ENCODE measurements at regions not wholly inside any gene's neighbourhood (a gene's known extent, or its start where the extent isn't known, plus 50 kb on each side); places are given as distances from the start of the nearest gene placed in this dataset.

DNA sequence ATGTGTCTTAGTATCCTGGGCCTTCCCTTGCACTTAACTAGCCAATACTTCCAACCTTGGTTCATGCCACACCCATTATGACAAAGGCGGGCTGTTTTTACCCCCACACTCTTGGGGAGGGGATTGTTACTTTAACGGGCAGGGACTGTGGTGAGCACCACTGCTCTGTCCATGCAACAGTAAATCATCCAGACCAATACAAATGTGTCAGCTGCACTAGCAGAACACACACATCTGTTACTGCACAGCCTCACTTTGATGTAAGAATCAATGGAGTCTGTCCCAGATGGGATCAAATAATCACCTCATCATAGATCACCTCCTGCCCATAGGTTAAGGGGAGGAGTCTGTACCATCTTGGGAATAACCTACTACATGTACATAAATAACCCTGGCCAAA is 58.1 kb downstream of the NPAP1 start:
- Histone ChIP-seq H3K27ac (ENCODE audit: low read depth, low read length) (no peak overlapping the region), H3K9me3 (ENCODE audit: low read length) (no peaks in the 10 kb centered on the region), H3K9ac (ENCODE audit: low read length) (no peak overlapping the region), H3K4me1 (ENCODE audit: insufficient read depth, low read length) (no peaks in the 10 kb centered on the region), H3K27me3 (ENCODE audit: control insufficient read depth in 1 of 2, insufficient read depth in 2 of 2, low read length in 2 of 2) (no peaks in the 10 kb centered on the region), H3K36me3 (ENCODE audit: insufficient read depth, low read length) (no peaks in the 10 kb centered on the region), H3K4me3 (ENCODE audit: low read depth in 1 of 2, low read length in 2 of 2) (no peak overlapping the region)

DNA sequence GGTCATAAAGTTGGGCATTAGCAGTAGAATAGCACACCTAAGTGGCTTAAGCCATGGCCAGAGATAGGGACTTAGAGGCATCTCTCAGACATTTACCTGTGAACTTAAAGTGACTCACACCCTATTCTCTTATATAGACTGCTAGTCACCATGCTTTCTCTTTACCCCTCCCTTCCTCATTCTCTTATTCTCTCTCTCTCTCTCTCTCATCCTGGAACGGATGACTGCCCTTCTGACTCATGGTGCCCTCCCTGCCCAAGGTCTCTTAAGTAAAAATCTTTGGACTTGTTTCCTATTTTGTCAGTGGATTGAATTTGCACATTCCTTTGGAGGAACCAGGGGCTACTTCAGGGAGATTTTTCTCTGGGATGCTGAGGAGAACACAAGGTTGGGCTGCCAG is 58.8 kb downstream of the NPAP1 start:
- H3K36me3 ChIP-seq (ENCODE audit: insufficient read depth, low read length): no peaks in the 10 kb centered on the region
- no peaks in the 10 kb centered on the region for H3K27me3 ChIP-seq (ENCODE audit: control insufficient read depth in 1 of 2, insufficient read depth in 2 of 2, low read length in 2 of 2)

DNA sequence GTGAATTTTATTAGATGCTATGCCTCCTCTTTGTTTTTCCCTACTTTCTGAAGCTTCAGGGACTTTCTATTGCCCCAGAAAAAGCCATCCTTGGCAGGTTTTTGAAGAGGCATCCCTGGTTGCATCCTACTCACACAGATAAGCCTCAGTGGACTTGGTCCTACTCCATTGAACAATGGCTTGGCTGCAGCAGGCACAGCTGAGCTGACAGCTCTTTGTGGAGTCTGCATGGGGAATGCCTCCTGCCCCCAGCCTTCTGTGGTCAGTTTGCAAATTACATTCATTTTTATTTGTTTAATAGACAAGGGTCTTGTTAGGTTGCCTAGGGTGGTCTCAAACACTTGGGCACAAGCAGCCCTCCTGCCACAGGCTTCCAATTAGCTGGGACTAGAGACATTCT is 69.7 kb downstream of the NPAP1 start:
- H3K27ac ChIP-seq (ENCODE audit: low read depth, low read length): no peak overlapping the region
- H3K36me3 ChIP-seq (ENCODE audit: insufficient read depth, low read length): no peaks in the 10 kb centered on the region
- no peaks in the 10 kb centered on the region for H3K27me3 ChIP-seq (ENCODE audit: control insufficient read depth in 1 of 2, insufficient read depth in 2 of 2, low read length in 2 of 2)
- no peaks in the 10 kb centered on the region for H3K9me3 ChIP-seq (ENCODE audit: low read length)
- H3K9ac ChIP-seq (ENCODE audit: low read length): no peak overlapping the region
- H3K4me3 ChIP-seq (ENCODE audit: low read depth in 1 of 2, low read length in 2 of 2): no peak overlapping the region
- no peaks in the 10 kb centered on the region for H3K4me1 ChIP-seq (ENCODE audit: insufficient read depth, low read length)

More for the DNA sequence above, 58.8 kb downstream of the NPAP1 start:
- Histone ChIP-seq H3K27ac (ENCODE audit: low read depth, low read length) (no peak overlapping the region), H3K4me1 (ENCODE audit: insufficient read depth, low read length) (no peaks in the 10 kb centered on the region), H3K9me3 (ENCODE audit: low read length) (no peaks in the 10 kb centered on the region), H3K9ac (ENCODE audit: low read length) (no peak overlapping the region), H3K4me3 (ENCODE audit: low read depth in 1 of 2, low read length in 2 of 2) (no peak overlapping the region)

DNA sequence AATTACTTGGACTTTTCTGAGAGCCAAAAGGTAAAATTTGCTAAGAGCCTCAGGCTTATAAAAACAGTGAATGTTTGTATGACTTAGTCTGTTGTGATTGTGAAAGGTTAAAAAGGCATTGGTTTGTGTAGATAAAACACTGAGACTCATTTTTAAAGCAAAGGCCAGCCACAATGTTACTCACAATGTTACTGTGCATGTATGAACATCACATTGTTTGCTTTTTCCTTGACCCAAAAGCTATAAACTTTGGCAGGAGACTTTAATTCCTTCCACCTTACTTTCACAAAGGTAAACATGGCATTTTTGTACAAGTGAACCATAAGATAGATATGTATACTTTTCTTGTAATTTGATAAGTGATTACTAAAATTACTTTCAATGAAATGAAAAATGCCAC is 70.5 kb downstream of the NPAP1 start:
- Histone ChIP-seq H3K4me1 (ENCODE audit: insufficient read depth, low read length) (no peaks in the 10 kb centered on the region), H3K9me3 (ENCODE audit: low read length) (no peaks in the 10 kb centered on the region), H3K4me3 (ENCODE audit: low read depth in 1 of 2, low read length in 2 of 2) (no peak overlapping the region), H3K9ac (ENCODE audit: low read length) (no peak overlapping the region), H3K27ac (ENCODE audit: low read depth, low read length) (no peak overlapping the region), H3K36me3 (ENCODE audit: insufficient read depth, low read length) (no peaks in the 10 kb centered on the region), H3K27me3 (ENCODE audit: control insufficient read depth in 1 of 2, insufficient read depth in 2 of 2, low read length in 2 of 2) (no peaks in the 10 kb centered on the region)

DNA sequence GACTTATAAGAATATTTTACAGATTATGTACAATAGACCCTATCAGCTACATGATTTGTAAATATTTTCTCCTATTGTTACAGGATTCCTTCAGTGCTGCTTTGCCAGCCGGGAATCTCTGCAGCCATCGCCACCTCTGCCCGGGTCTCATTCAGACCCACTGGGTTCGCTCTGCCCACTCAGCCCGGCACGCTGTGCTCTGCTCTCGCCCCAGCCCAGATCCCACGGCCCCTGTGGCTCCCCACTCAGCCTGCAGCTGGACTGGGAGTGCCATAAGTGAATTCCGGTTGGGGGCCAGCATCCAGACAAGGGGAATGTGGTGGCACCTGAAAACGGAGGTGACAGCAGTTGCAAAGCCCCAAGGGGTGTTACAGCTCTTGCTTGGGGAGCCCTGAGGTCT is 71.8 kb downstream of the NPAP1 start:
- Histone ChIP-seq H3K9ac (ENCODE audit: low read length) (no peak overlapping the region), H3K4me3 (ENCODE audit: low read depth in 1 of 2, low read length in 2 of 2) (no peak overlapping the region), H3K36me3 (ENCODE audit: insufficient read depth, low read length) (no peaks in the 10 kb centered on the region), H3K9me3 (ENCODE audit: low read length) (no peaks in the 10 kb centered on the region), H3K4me1 (ENCODE audit: insufficient read depth, low read length) (no peaks in the 10 kb centered on the region), H3K27ac (ENCODE audit: low read depth, low read length) (no peak overlapping the region), H3K27me3 (ENCODE audit: control insufficient read depth in 1 of 2, insufficient read depth in 2 of 2, low read length in 2 of 2) (no peaks in the 10 kb centered on the region)

DNA sequence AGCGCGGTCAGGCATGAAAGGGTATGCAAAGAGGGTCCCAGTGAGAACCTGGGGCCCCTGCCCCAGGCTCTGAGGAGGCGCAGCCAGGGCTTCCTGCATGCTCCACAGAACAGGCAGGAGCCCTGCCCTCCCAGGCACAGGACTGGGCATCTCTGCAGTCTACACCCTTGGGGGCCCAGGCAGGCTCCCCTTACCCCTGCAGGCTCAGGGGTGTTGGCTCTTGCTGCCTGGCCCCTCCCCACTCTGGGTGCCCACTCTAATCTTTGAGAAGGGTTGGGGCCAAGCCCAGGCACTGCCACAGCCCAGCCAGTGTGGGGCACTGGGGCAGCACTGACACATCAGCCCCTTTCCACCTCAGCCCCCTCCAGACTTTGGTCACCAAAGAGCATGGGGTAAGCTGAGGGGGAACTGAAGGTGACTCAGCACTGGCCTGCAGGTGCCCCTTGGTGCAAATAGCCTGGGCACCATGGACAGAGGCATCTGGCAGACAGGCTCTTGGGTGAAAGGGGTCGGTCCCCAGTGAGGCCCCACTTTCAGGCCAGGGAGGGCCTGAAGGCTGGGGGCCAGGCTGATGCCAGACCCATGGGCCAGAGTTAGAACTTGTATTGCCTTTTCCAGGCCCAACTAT is 73.4 kb downstream of the NPAP1 start:
- Histone ChIP-seq H3K36me3 (ENCODE audit: insufficient read depth, low read length) (no peaks in the 10 kb centered on the region), H3K9ac (ENCODE audit: low read length) (no peak overlapping the region), H3K4me1 (ENCODE audit: insufficient read depth, low read length) (no peaks in the 10 kb centered on the region), H3K4me3 (ENCODE audit: low read depth in 1 of 2, low read length in 2 of 2) (no peak overlapping the region), H3K27ac (ENCODE audit: low read depth, low read length) (no peak overlapping the region), H3K9me3 (ENCODE audit: low read length) (no peaks in the 10 kb centered on the region), H3K27me3 (ENCODE audit: control insufficient read depth in 1 of 2, insufficient read depth in 2 of 2, low read length in 2 of 2) (no peaks in the 10 kb centered on the region)

DNA sequence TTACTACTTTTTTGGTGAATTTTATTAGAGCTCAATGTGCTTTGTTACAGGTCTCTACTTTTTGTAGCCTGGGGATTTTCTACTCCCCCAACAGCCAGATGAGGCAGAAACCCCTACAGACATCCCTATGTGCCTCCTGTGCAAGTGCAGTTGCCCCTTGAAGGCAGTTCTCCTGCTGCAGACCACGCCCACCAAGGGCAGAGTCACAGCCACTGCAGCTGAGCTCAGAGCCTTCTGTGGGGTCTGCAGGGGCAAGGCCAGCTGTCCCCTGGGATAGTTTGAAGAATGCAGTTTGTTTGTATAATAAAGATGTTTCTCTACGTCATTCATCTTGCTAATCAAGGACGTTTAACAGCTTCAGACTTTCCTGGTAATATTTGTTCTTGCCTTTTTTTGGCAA is 76.8 kb downstream of the NPAP1 start:
- no peak overlapping the region for H3K4me3 ChIP-seq (ENCODE audit: low read depth in 1 of 2, low read length in 2 of 2)
- H3K9ac ChIP-seq (ENCODE audit: low read length): no peak overlapping the region
- H3K9me3 ChIP-seq (ENCODE audit: low read length): no peaks in the 10 kb centered on the region
- no peak overlapping the region for H3K27ac ChIP-seq (ENCODE audit: low read depth, low read length)
- no peaks in the 10 kb centered on the region for H3K27me3 ChIP-seq (ENCODE audit: control insufficient read depth in 1 of 2, insufficient read depth in 2 of 2, low read length in 2 of 2)
- H3K4me1 ChIP-seq (ENCODE audit: insufficient read depth, low read length): no peaks in the 10 kb centered on the region
- no peaks in the 10 kb centered on the region for H3K36me3 ChIP-seq (ENCODE audit: insufficient read depth, low read length)

DNA sequence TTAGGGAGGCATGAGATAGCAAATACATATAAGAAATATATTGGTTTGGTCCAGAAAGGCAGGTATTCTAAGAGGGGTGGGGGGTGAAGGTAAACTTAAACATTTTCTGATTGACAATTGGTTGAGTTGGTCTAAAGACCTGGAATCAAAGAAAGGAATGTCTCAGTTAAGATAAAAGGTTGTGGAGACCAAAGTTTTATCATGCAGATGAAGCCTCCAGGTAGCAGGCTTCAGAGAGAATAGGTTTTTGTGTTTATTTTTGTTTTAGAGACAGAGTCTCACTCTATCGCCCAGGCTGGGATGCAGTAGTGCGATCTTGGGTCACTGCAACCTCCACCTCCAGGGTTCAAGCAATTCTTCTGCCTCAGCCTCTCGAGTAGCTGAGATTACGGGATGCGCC is 80.5 kb downstream of the NPAP1 start:
- Histone ChIP-seq H3K9ac (ENCODE audit: low read length) (no peak overlapping the region), H3K4me3 (ENCODE audit: low read depth in 1 of 2, low read length in 2 of 2) (no peak overlapping the region), H3K27ac (ENCODE audit: low read depth, low read length) (no peak overlapping the region), H3K9me3 (ENCODE audit: low read length) (no peaks in the 10 kb centered on the region), H3K36me3 (ENCODE audit: insufficient read depth, low read length) (no peaks in the 10 kb centered on the region), H3K4me1 (ENCODE audit: insufficient read depth, low read length) (no peaks in the 10 kb centered on the region), H3K27me3 (ENCODE audit: control insufficient read depth in 1 of 2, insufficient read depth in 2 of 2, low read length in 2 of 2) (no peaks in the 10 kb centered on the region)

DNA sequence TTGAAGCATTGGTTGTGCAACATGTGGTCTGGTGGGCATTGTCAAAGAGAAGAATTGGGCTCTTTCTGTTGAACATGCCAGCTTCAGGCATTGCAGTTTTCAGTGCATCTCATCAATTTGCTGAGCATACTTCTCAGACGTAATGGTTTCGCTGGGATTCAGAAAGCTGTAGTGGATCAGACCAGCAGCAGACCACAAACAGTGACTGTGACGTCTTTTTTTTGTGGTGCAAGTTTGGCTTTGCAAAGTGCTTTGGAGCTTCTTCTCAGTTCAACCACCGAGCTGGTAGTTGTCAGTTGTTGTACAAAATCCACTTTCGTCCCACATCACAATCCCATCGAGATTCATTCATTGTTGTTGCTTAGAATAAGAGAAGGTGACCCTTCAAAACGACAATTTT is 84.5 kb downstream of the NPAP1 start:
- H3K4me1 ChIP-seq (ENCODE audit: insufficient read depth, low read length): no peaks in the 10 kb centered on the region
- H3K9ac ChIP-seq (ENCODE audit: low read length): no peak overlapping the region
- H3K27me3 ChIP-seq (ENCODE audit: control insufficient read depth in 1 of 2, insufficient read depth in 2 of 2, low read length in 2 of 2): no peaks in the 10 kb centered on the region
- no peak overlapping the region for H3K27ac ChIP-seq (ENCODE audit: low read depth, low read length)
- no peaks in the 10 kb centered on the region for H3K9me3 ChIP-seq (ENCODE audit: low read length)
- H3K4me3 ChIP-seq (ENCODE audit: low read depth in 1 of 2, low read length in 2 of 2): no peak overlapping the region
- H3K36me3 ChIP-seq (ENCODE audit: insufficient read depth, low read length): no peaks in the 10 kb centered on the region

DNA sequence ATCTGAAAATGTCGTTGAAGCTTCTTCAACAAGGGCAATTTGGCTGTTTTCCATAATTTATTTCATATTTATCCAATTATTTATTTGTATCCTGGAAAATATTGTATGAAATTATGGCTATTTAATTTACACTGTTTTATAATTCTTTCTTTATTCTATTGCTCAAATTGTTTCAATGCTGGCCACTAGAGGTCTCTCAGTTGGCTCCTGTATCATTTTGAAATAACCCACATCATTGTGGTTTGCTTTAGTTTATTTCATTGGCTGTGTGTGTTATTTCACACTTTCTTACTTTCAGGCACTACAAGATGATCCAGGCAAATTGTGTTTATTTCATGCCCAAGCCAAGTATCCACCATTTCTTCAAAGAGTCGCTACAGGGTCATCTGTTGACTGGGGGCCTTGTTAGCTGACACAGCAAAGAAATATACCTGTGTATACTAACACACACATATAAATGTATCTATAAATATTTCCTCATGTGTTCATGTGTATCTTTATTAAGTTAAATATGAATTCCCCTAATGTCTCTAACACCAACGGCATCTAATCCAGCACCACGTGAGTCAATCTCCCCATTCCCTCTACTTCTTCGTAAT is 86.2 kb downstream of the NPAP1 start:
- H3K36me3 ChIP-seq (ENCODE audit: insufficient read depth, low read length): no peaks in the 10 kb centered on the region
- H3K27ac ChIP-seq (ENCODE audit: low read depth, low read length): no peak overlapping the region
- H3K4me3 ChIP-seq (ENCODE audit: low read depth in 1 of 2, low read length in 2 of 2): no peak overlapping the region
- H3K27me3 ChIP-seq (ENCODE audit: control insufficient read depth in 1 of 2, insufficient read depth in 2 of 2, low read length in 2 of 2): no peaks in the 10 kb centered on the region
- H3K9ac ChIP-seq (ENCODE audit: low read length): no peak overlapping the region
- H3K4me1 ChIP-seq (ENCODE audit: insufficient read depth, low read length): no peaks in the 10 kb centered on the region
- H3K9me3 ChIP-seq (ENCODE audit: low read length): no peaks in the 10 kb centered on the region

DNA sequence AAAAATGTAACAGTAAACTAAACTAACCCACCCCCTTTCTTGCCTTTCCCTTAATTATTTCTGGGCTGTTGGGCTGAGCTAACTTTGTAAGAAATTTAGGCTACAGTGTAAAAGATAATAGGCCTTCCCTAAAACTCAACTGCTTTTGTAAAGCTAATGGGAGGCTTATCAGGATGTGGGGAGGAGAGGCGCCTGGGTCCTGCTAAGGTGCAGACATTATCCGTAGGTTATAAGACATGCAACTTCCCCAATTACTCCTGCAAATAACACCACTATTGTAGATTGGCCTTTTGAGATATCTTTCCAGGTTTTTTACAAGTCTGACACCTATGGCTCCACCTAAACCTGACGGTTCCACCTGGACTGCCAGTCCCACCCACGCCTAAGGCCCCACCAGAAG is 88.3 kb downstream of the NPAP1 start:
- Histone ChIP-seq H3K4me3 (ENCODE audit: low read depth in 1 of 2, low read length in 2 of 2) (no peak overlapping the region), H3K9ac (ENCODE audit: low read length) (no peak overlapping the region), H3K36me3 (ENCODE audit: insufficient read depth, low read length) (no peaks in the 10 kb centered on the region), H3K4me1 (ENCODE audit: insufficient read depth, low read length) (no peaks in the 10 kb centered on the region), H3K27ac (ENCODE audit: low read depth, low read length) (no peak overlapping the region), H3K27me3 (ENCODE audit: control insufficient read depth in 1 of 2, insufficient read depth in 2 of 2, low read length in 2 of 2) (no peaks in the 10 kb centered on the region), H3K9me3 (ENCODE audit: low read length) (no peaks in the 10 kb centered on the region)

Data from muscle layer of colon (tissue), 2 donors.